A673 (cell line): ENCODE measurements at regions not wholly inside any gene's neighbourhood (a gene's known extent, or its start where the extent isn't known, plus 50 kb on each side); places are given as distances from the start of the nearest gene placed in this dataset.

ENCODE experiments used
- BruUV-seq: library from RNA; stranded (reverse); fragments of 400-500 nt; replicated peaks from 2 replicates; lab custom pipeline; 2021; lab: Mats Ljungman, UMichigan
- CTCF ChIA-PET: fragments of 300-600 bp; sonication (Branson Sonifier 250); formaldehyde crosslinking; loops from one replicate; lab custom pipeline; 2022; ENCODE audit warnings: antibody characterized with exemption; lab: Charles Lee
- POLR2A ChIA-PET: fragments of 300-600 bp; sonication (Branson Sonifier 250); formaldehyde crosslinking; loops from one replicate; lab custom pipeline; 2022; ENCODE audit warnings: antibody characterized with exemption; ENCODE audit not compliant: low non-redundant PET; lab: Charles Lee
- DNase-seq: peaks from one replicate; pipeline ENCODE4 v3.0.0-alpha.2; 2015; ENCODE audit warnings: low spot score
- H3K27ac ChIP-seq: fragments of 200-600 bp; sonication (generic); 2 replicates; pipeline ENCODE4 v1.5.1; 2016; ENCODE audit warnings: mixed run types, low read depth, mild to moderate bottlenecking, mixed read lengths, antibody characterized with exemption, low read length; ENCODE audit not compliant: poor library complexity, severe bottlenecking
- H3K27me3 ChIP-seq: fragments of 200-600 bp; sonication (generic); replicated peaks from 2 replicates; pipeline ENCODE4 v1.6.1; 2017; ENCODE audit warnings: mixed run types, low read depth, mild to moderate bottlenecking, mixed read lengths, antibody characterized with exemption, low read length; ENCODE audit not compliant: insufficient read depth, poor library complexity
- H3K36me3 ChIP-seq: fragments of 200-600 bp; sonication (generic); 2 replicates; pipeline ENCODE4 v1.6.1; 2016; ENCODE audit warnings: mixed run types, mild to moderate bottlenecking, mixed read lengths, antibody characterized with exemption, low read length; ENCODE audit not compliant: insufficient read depth, poor library complexity, severe bottlenecking
- H3K4me1 ChIP-seq: fragments of 200-600 bp; sonication (generic); 2 replicates; pipeline ENCODE4 v1.6.1; 2017; ENCODE audit warnings: mixed run types, mild to moderate bottlenecking, mixed read lengths, antibody characterized with exemption, low read length; ENCODE audit not compliant: insufficient read depth, poor library complexity, severe bottlenecking
- H3K4me3 ChIP-seq: fragments of 200-600 bp; sonication (generic); 2 replicates; pipeline ENCODE4 v1.5.1; 2016; ENCODE audit warnings: low read depth, mixed run types, mild to moderate bottlenecking, mixed read lengths, low read length; ENCODE audit not compliant: poor library complexity, severe bottlenecking
- H3K9me3 ChIP-seq: fragments of 200-600 bp; sonication (generic); 2 replicates; pipeline ENCODE4 v1.6.1; 2016; ENCODE audit warnings: mixed run types, low read depth, mild to moderate bottlenecking, mixed read lengths, antibody characterized with exemption, low read length; ENCODE audit not compliant: poor library complexity, severe bottlenecking
- CTCF ChIP-seq: fragments of 300-800, 200-600 bp; sonication (generic); conservative IDR thresholded peaks from 2 replicates; pipeline ENCODE4 v1.5.1; 2017; ENCODE audit warnings: low read depth, mild to moderate bottlenecking, antibody characterized with exemption, low read length, moderate library complexity, mixed read lengths
- EZH2 ChIP-seq: fragments of 200-600 bp; sonication (generic); IDR thresholded peaks from 2 replicates; pipeline ENCODE4 v1.6.1; 2017; ENCODE audit warnings: borderline replicate concordance, low read depth, mild to moderate bottlenecking, mixed read lengths, antibody characterized with exemption, low read length; ENCODE audit not compliant: poor library complexity, severe bottlenecking
- intact Hi-C: fragments of 100-400 bp; cut with micrococcal nuclease; formaldehyde crosslinking; loops from one replicate; pipeline ENCODE4 v1.10.0; 2022; ENCODE audit not compliant: unreplicated experiment

- Histone ChIP-seq H3K36me3 (no peaks in the 10 kb centered on the region), H3K4me3 (no peak overlapping the region), H3K9me3 (no peaks in the 10 kb centered on the region), H3K27ac (no peak overlapping the region), H3K4me1 (no peaks in the 10 kb centered on the region), H3K27me3 (no peaks in the 10 kb centered on the region)
- ChIA-PET POLR2A (no interaction called here), CTCF (no interaction called here)
- TF ChIP-seq EZH2: no peak
- intact Hi-C loops: no loop called here
- BruUV-seq: no TSS peak
- no peak for DNase-seq
Observed at GRCh38 chr2:16962505-16962904, 296.9 kb upstream of the CYRIA start.

- no peak for DNase-seq
- Histone ChIP-seq H3K4me3 (no peak overlapping the region), H3K27ac (no peak overlapping the region), H3K9me3 (no peaks in the 10 kb centered on the region), H3K36me3 (no peaks in the 10 kb centered on the region), H3K4me1 (no peaks in the 10 kb centered on the region), H3K27me3 (no peaks in the 10 kb centered on the region)
- BruUV-seq: no TSS peak
- no peak for TF ChIP-seq EZH2
- no peak for TF ChIP-seq CTCF
- ChIA-PET CTCF (no interaction called here), POLR2A (no interaction called here)
- intact Hi-C loops: no loop called here
Observed at GRCh38 chr2:16960579-16960978, 294.9 kb upstream of the CYRIA start.

- Histone ChIP-seq H3K27me3 (no peaks in the 10 kb centered on the region), H3K4me1 (no peaks in the 10 kb centered on the region), H3K4me3 (no peak overlapping the region), H3K27ac (no peak overlapping the region), H3K9me3 (no peaks in the 10 kb centered on the region), H3K36me3 (no peaks in the 10 kb centered on the region)
- POLR2A ChIA-PET: no interaction called here
- DNase-seq: no peak
- no TSS peak for BruUV-seq
- CTCF ChIA-PET: no interaction called here
- intact Hi-C loops: no loop called here
- TF ChIP-seq EZH2: no peak
- no peak for TF ChIP-seq CTCF
Observed at GRCh38 chr2:16958266-16958665, 292.6 kb upstream of the CYRIA start.

- Histone ChIP-seq H3K27me3 (peaks cover 3% of the 10 kb centered on the region), H3K9me3 (no peaks in the 10 kb centered on the region), H3K4me1 (no peaks in the 10 kb centered on the region), H3K27ac (no peak overlapping the region), H3K36me3 (no peaks in the 10 kb centered on the region), H3K4me3 (no peak overlapping the region)
- ChIA-PET CTCF (no interaction called here), POLR2A (no interaction called here)
- no peak for TF ChIP-seq EZH2
- TF ChIP-seq CTCF: no peak
- BruUV-seq: no TSS peak
- no peak for DNase-seq
- intact Hi-C loops: no loop called here
Observed at GRCh38 chr2:16952805-16953204, 287.2 kb upstream of the CYRIA start.
